Breast epithelium (tissue), 3 donors: ENCODE measurements at regions not wholly inside any gene's neighbourhood (a gene's known extent, or its start where the extent isn't known, plus 50 kb on each side); places are given as distances from the start of the nearest gene placed in this dataset.

Experiments
- CTCF ChIP-seq, 3 donors: fragments of 450-650 bp; IDR thresholded peaks; one replicate each; pipeline ENCODE4 v1.5.1; 2016 to 2017; ENCODE audit warnings: antibody characterized with exemption in 3 of 3, mild to moderate bottlenecking in 3 of 3, moderate library complexity in 3 of 3
- POLR2A ChIP-seq: fragments of 450-650 bp; IDR thresholded peaks from one replicate; pipeline ENCODE4 v1.6.1; 2016; ENCODE audit warnings: antibody characterized with exemption, mild to moderate bottlenecking, moderate library complexity
- POLR2AphosphoS5 ChIP-seq, 3 donors: sonication (generic); formaldehyde crosslinking; IDR thresholded peaks; one replicate each; pipeline ENCODE4 v1.6.1; 2017; ENCODE audit warnings: antibody characterized with exemption in 3 of 3

DNA sequence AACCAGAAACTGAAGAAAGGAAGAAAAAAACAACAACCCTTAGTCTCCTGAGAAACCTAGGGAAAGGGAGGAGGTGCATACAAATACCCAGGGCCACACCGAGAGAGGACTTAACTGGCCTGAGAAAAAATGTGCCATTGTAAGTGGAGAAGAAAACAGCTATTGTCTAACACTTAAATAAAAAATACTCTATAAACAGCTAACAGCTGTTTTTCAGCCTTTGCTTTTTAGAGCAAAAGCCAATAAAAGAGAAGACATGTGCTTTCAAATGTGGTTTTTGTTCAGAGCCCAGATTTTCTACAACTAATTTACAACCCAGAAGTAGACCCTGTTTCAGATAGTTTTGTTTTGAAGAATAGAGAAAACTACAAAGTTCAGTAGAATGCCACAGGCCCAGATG, 56.0 kb upstream of the SLC22A16 start:
- no peak for TF ChIP-seq CTCF (IDR thresholded peaks at IDR 0.05)
- no peak for TF ChIP-seq POLR2AphosphoS5 (IDR thresholded peaks at IDR 0.05)
- TF ChIP-seq POLR2A = no peak
